Adrenal gland (tissue), 5 donors: ENCODE measurements at regions not wholly inside any gene's neighbourhood (a gene's known extent, or its start where the extent isn't known, plus 50 kb on each side); places are given as distances from the start of the nearest gene placed in this dataset.

Experiments used
- POLR2A ChIP-seq, 2 donors: fragments of 450-650 bp; IDR thresholded peaks; one replicate each; pipeline ENCODE4 v1.6.1; 2017; ENCODE audit warnings: antibody characterized with exemption in 2 of 2, mild to moderate bottlenecking in 2 of 2, moderate library complexity in 1 of 2
- TF ChIP-seq, protein P1 (sequence below), 6 experiments: fragments of 450-650 bp in 4 of 6; fragments of 200-600 bp in 2 of 6; sonication (generic) in 1 of 6; IDR thresholded peaks; 1 replicate in 5 of 6; 2 replicates in 1 of 6; pipeline versions ENCODE4 v1.5.1 to v1.8.0; 2016 to 2021; ENCODE audit warnings: antibody characterized with exemption in 6 of 6, mild to moderate bottlenecking in 2 of 6, moderate library complexity in 1 of 6
- donor health status: DM: no; HTN: no; CAD: no.

DNA sequence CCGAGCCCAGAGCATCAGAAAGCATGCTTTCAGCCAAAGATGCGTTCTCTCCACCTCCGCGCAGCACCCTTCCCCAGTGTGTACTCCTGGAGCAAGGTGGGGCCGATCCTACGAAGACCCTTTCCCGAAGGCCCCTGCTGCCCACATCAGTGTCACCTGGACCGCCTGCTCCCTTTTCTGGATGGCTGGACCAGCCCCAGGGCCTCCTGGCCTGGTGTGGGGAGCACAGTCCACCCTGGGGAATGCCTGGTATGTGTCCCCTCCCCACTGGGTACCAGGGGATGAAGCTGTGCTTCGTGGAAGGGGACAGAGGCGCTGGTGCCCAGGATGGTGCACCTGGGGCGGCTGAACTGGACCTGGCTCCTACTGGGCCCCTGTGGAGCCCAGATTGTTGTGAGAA, 173.8 kb downstream of the SEC14L1 start:
- no peak for TF ChIP-seq POLR2A (IDR thresholded peaks at IDR 0.05)
- TF ChIP-seq, protein P1, sequence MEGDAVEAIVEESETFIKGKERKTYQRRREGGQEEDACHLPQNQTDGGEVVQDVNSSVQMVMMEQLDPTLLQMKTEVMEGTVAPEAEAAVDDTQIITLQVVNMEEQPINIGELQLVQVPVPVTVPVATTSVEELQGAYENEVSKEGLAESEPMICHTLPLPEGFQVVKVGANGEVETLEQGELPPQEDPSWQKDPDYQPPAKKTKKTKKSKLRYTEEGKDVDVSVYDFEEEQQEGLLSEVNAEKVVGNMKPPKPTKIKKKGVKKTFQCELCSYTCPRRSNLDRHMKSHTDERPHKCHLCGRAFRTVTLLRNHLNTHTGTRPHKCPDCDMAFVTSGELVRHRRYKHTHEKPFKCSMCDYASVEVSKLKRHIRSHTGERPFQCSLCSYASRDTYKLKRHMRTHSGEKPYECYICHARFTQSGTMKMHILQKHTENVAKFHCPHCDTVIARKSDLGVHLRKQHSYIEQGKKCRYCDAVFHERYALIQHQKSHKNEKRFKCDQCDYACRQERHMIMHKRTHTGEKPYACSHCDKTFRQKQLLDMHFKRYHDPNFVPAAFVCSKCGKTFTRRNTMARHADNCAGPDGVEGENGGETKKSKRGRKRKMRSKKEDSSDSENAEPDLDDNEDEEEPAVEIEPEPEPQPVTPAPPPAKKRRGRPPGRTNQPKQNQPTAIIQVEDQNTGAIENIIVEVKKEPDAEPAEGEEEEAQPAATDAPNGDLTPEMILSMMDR (IDR thresholded peaks at IDR 0.05): no peak
